ENCODE measurements at regions not wholly inside any gene's neighbourhood (a gene's known extent, or its start where the extent isn't known, plus 50 kb on each side); places are given as distances from the start of the nearest gene placed in this dataset.
"Not testable (repeated sequence)": the region's sequence is repeated elsewhere in the genome, so short reads cannot be mapped to it uniquely, and the experiment has no call there.

GRCh38 chr6:160804639-160805038 is 102.6 kb downstream of the PLG start:
- DNase-seq = no peak

GRCh38 chr6:160808263-160808662 is 106.2 kb downstream of the PLG start:
- no peak for DNase-seq

- DNase-seq = no peak
Observed at GRCh38 chr6:160810238-160810637, 108.2 kb downstream of the PLG start.

GRCh38 chr6:160812097-160812496 is 110.1 kb downstream of the PLG start:
- DNase-seq = no peak

- no peak for DNase-seq
Observed at GRCh38 chr6:160818934-160819333, 116.9 kb downstream of the PLG start.

- not testable (repeated sequence) for DNase-seq
Observed at GRCh38 chr6:160820661-160821060, 118.6 kb downstream of the PLG start.

GRCh38 chr6:160831739-160832138 is 129.7 kb downstream of the PLG start:
- no peak for DNase-seq

GRCh38 chr6:160832422-160832821 is 130.4 kb downstream of the PLG start:
- DNase-seq = no peak

- no peak for DNase-seq
Observed at GRCh38 chr6:160837146-160837545, 135.1 kb downstream of the PLG start.

GRCh38 chr6:160851031-160851430 is 140.5 kb upstream of the MAP3K4 start:
- no peak for DNase-seq

- no peak for DNase-seq
Observed at GRCh38 chr6:160853946-160854345, 137.6 kb upstream of the MAP3K4 start.

GRCh38 chr6:160858886-160859285 is 132.7 kb upstream of the MAP3K4 start:
- DNase-seq = no peak

- DNase-seq = no peak
Observed at GRCh38 chr6:160859822-160860221, 131.7 kb upstream of the MAP3K4 start.

GRCh38 chr6:160861824-160862223 is 129.7 kb upstream of the MAP3K4 start:
- no peak for DNase-seq

GRCh38 chr6:160863782-160864181 is 127.8 kb upstream of the MAP3K4 start:
- DNase-seq = no peak

GRCh38 chr6:160871320-160871719 is 120.2 kb upstream of the MAP3K4 start:
- DNase-seq = no peak

- DNase-seq = no peak
Observed at GRCh38 chr6:160881148-160881808, 110.3 kb upstream of the MAP3K4 start.

GRCh38 chr6:160882006-160882405 is 109.6 kb upstream of the MAP3K4 start:
- no peak for DNase-seq

GRCh38 chr6:160882791-160883279 is 108.7 kb upstream of the MAP3K4 start:
- no peak for DNase-seq

- DNase-seq = no peak
Observed at GRCh38 chr6:160883560-160883959, 108.0 kb upstream of the MAP3K4 start.

- no peak for DNase-seq
Observed at GRCh38 chr6:160883999-160884398, 107.6 kb upstream of the MAP3K4 start.

- DNase-seq = not testable (repeated sequence)
Observed at GRCh38 chr6:160889148-160889547, 102.4 kb upstream of the MAP3K4 start.

- no peak for DNase-seq
Observed at GRCh38 chr6:160891690-160892089, 99.9 kb upstream of the MAP3K4 start.

GRCh38 chr6:160895562-160895961 is 96.0 kb upstream of the MAP3K4 start:
- DNase-seq = no peak
